GM03348 (cell line): ENCODE measurements at regions not wholly inside any gene's neighbourhood (a gene's known extent, or its start where the extent isn't known, plus 50 kb on each side); places are given as distances from the start of the nearest gene placed in this dataset.

Experiments
- DNase-seq: peaks from one replicate; pipeline ENCODE4 v3.0.0; 2012; ENCODE audit warnings: low spot score

GRCh38 chr6:74765486-74765885 lies 440.4 kb downstream of the COL12A1 start:
- DNase-seq = no peak

- peak; percentile 37 for DNase-seq
Observed at GRCh38 chr6:74764486-74764885, 441.4 kb downstream of the COL12A1 start.

- no peak for DNase-seq
Observed at GRCh38 chr6:74762841-74763240, 443.0 kb downstream of the COL12A1 start.

- DNase-seq = no peak
Observed at GRCh38 chr6:74757813-74758212, 448.0 kb downstream of the COL12A1 start.

DNA sequence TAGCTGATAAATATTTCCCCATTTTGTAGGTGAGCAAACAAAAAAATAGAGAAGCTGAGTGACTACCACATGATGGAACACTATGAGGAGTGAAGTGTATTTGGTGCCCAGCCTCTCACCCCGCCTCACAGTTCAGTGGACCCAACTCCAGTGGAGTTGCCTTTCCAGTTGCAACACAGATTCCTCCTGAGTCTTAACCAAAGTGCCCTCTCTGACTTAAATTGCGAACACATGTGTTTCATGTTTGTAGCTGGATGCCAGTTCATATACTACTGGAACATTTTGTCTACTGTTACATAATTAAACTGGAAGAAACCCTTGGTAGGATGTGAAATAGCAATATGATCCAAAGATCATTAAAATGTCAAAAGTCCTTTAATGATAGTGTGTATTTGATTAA lies 448.9 kb downstream of the COL12A1 start:
- DNase-seq = no peak

DNA sequence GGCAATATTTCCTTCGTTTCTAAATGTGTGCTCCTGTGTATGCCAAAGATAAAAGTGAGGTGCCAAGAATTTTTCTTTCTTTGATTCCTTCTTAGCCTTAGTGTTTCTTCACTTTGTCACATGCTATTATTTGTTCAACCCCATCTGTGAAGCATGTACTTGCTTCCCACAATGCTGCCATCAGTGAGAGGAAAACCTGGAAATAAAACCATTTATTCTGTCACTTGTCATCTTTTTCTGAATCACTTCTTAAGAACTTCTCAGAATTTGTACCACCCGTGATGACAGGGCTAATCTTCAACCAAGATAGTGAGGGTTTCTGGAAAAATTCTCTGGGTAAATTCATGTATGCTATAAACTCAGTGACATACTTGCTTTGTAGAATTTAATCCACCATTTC lies 450.1 kb downstream of the COL12A1 start:
- no peak for DNase-seq

- DNase-seq = no peak
Observed at GRCh38 chr6:74755196-74755595, 450.7 kb downstream of the COL12A1 start.

DNA sequence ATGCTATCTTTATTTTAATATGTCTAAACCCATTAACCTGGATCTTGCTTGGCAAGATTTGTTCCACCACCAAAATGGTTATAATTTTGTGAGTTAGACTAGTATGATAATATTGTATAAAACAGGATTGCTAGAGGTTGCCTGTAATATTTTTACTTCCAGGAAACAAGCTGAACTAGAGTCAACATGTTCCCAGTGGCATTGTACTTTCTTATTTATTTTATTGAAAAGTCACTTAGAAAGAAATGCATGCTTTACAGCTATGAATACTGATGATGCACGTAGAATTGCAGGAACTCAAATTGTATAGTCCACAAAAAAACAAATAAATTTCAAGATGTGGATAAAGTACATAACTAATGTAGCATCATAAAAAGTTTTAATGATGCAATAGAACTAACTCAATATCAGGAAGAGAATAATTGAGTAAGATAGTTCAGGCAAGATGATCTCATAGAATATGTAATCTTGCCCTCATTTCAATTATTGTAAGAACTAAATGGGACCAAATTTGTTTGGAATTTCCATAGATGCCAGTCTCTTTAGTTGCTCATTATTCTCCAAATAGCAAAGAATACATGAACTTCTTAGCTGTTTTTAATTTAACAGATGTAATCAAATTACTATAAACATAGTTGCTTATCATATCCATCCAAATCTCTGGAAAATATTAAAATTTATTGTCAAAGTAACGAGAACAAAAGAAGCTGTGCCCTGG lies 451.8 kb downstream of the COL12A1 start:
- no peak for DNase-seq

- DNase-seq = no peak
Observed at GRCh38 chr6:74752303-74752702, 453.6 kb downstream of the COL12A1 start.

DNA sequence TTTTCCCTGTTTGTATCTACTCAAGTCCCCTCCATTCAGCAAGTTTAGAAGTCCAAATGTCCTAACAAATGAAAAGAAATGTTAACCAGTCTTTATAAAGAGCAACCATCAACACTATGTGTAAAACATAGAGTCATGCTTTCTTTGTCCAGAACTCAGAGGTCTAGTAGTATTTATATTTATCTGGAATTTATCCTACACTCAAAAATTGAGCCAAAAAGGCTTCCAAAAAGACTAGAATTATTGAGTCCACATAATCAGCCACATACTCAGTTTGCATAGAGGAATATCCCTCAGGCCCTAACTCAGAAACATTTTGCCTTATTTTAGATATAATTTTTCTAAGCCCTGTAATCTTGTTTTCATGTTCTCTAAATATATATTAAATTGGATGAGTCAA lies 455.0 kb downstream of the COL12A1 start:
- DNase-seq = no peak

GRCh38 chr6:74749211-74750147 lies 456.4 kb downstream of the COL12A1 start:
- no peak for DNase-seq

DNA sequence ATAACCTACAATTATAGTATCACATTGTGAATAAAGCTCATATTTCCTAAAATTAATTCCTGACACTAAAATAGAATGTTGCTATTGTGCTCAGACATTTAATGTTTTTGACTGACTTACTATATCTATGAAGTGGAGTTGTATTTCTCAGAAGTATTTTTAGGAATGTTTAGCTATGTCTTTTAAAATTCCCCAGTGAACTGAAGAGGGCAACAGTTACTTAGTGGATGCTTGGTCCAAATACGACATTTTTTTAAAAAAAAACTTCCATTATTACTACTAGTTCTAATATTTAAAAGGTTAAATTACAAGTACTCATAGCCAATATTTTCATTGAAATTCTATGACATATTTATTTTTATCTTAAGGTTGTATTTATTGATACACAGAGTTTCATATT lies 460.2 kb downstream of the COL12A1 start:
- no peak for DNase-seq

DNA sequence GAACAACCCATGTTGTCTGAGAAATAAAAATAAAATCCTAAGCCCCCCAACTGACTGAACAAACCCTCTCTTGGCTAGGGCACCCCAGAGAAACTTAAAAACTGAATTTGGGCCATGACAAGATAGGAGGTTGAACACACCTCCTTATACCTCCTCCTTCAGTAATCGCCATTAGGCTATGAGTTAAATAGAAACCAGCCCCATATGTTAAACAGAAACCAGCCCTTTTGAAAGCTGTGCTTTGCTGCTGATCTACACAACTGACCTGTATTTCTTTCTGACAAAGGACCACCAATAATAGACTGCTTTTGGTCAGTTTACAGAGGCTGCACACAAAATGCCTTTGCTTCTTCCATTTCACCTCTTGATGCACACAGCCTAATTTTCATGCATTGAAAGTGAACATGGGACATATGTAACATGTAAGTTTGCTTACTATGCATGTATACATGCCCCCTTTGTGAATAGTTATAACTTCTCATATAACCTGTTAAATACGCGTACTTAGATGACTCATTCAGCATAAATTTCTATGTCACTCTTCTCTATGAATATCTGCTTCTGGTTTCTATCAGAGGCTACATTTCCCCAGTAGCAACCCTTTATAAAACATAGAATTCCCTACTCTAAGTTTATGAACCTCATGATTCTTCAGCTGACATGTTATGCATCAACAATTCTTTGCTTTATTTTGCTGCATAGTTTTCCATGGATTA lies 462.9 kb downstream of the COL12A1 start:
- DNase-seq = no peak

DNA sequence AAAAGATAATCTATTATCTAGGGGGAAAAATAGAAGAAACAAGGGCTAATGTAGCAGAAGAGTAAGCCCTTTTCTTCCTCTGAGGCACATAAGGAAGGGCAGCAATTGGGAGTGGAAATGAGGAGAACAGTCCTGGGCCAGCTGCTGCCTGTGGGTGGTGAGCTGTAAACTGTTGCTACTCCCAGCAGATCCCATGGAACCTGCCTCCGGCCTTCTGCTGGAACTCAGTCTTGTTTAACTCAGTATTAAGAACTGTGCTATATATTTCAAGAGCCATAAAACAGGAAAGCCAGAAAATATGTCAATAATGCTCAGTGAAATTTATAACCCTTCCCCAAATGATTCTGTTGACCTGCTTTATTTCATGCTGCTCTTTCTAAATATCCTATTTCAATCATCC lies 464.2 kb downstream of the COL12A1 start:
- no peak for DNase-seq

GRCh38 chr6:74735304-74735703 lies 470.5 kb downstream of the COL12A1 start:
- DNase-seq = peak; percentile 60

DNA sequence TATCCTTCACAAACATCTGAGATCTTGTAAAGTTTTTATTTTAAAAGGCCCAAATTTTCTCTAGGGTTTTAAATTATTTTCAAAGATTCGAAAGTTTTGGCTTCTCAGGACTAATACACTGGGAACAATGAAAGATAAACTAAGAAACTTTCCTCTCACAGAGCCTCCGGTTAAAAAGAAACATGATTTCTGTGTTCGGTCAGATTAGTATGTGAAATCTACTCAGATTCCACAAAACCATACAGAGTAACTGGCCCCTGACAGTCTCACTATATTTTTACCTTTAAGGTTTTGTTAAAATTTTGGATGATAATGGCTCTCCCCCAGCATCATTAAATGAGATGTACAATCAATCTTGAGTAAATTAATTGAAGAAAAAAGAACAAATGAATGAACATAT lies 471.0 kb downstream of the COL12A1 start:
- DNase-seq = no peak

DNA sequence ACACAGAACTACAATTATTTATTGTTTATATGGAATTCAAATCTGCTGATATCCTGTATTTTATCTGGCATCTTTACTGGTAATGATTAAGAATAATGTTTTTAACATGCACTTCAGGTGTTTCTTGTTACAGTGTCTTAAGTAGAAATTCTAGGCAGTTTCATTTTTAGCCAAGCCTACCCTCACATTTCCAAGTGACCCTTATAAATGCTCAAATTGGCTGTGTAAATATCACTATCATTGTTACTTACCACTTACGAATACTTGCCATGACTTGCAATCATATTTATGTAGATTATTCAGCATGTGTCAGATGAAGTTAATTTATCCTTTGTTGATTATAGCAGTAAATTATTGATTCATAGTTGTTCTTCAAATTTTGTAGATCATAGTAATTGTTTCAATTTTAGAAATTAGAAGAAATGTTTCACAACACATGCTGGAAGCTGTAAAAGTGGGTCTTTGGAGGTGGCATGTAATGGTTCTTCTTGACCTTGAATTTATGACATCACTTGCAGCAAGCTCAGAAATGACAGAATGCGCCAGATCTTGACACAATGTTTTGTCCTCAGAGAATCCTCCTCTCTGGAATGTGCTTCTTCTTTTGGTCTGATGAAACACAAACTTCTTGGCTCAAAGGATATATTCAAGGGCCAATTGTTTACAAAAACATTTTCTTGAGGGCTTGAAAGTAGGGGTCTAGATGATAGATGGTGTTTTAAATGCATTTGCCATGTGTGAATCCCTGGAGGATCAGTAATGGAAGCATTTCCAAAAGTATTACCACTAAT lies 471.8 kb downstream of the COL12A1 start:
- no peak for DNase-seq

DNA sequence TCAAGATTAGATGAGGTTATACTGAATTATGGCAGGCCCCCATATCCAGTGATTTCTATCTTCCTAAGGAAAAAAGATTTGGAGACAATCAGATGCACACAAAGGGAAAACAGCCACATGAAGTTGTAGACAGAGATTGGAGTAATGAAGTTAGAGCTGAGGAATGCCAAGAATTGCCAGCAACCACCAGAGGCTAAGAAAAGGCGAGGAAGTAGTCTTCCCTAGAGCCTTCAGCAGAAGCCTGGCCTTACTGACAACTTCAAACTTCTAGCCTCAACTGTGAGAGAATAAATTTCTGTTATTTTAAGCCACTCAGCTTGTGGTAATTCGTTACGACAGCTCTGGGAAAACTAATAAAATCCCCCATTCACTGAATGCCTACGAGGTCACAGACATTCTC lies 473.9 kb downstream of the COL12A1 start:
- peak; percentile 29 for DNase-seq

DNA sequence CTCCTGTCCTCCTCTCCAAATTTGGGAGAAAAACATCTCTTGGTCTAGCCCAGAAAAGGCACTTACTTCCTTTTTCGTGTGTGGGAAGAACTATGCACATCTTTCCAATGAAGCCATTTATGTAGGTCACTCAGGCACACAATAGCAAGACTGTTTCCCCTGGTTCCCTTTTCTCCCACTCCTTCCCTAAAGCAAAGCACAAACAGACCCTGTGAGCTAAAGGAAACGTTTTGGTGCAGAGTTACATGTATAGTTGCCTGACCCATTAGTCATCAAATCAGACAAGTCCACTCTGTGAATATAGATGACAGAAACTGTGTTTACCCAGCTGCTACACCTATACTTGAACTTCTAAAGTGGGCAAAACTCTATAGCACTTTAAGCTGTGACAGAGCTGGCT lies 474.6 kb downstream of the COL12A1 start:
- DNase-seq = no peak

DNA sequence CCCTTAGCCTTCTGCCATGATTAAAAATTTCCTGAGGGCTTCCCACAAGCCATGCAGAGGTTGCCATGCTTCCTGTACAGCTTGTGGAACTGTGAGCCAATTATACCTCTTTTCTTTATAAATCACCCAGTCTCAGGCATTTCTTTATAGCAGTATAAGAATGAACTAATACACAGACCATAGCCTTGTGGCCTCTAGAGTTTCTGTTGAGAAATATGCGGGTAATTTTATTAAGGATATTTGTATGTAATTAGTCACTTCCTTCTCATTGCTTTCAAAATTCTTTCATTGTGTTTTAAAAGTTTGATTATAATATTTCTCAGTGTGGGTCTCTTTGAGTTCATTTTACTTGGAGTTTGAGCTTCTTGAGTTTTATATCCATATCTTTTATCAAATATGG lies 484.9 kb downstream of the COL12A1 start:
- no peak for DNase-seq

DNA sequence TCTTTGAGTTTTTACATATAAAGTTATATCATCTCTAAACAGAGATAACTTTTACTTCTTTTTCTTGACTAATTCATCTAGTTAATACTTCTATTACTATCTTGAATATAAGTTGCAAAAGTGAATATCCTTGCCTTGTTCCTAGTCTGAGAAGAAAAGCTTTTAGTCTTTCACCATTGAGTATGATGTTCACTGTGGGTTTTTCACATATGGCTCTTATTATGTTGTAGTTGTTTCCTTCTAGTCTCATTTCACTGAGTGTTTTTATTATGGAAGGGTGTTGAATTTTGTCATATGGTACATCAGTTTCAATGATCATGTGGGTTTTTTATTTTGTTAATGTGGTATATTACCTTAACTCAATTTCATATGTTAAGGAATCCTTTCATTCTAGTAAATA lies 488.3 kb downstream of the COL12A1 start:
- no peak for DNase-seq
